Medulla oblongata (tissue), 1 donor: ENCODE measurements at regions not wholly inside any gene's neighbourhood (a gene's known extent, or its start where the extent isn't known, plus 50 kb on each side); places are given as distances from the start of the nearest gene placed in this dataset.

Experiments
- DNase-seq: peaks from one replicate; pipeline ENCODE4 v3.0.0-alpha.2; 2015; ENCODE audit errors: extremely low spot score

GRCh38 chr3:177934001-177934891 lies 602.0 kb upstream of the KCNMB2 start:
- no peak for DNase-seq

- no peak for DNase-seq
Observed at GRCh38 chr3:177935047-177935446, 601.2 kb upstream of the KCNMB2 start.

GRCh38 chr3:177936721-177937120 lies 599.5 kb upstream of the KCNMB2 start:
- DNase-seq: no peak

GRCh38 chr3:177942911-177943310 lies 593.3 kb upstream of the KCNMB2 start:
- no peak for DNase-seq

GRCh38 chr3:177944228-177944661 lies 592.0 kb upstream of the KCNMB2 start:
- DNase-seq: no peak

GRCh38 chr3:177946048-177946447 lies 590.2 kb upstream of the KCNMB2 start:
- DNase-seq: no peak

- DNase-seq: no peak
Observed at GRCh38 chr3:177946497-177946896, 589.7 kb upstream of the KCNMB2 start.

GRCh38 chr3:177946936-177947335 lies 589.3 kb upstream of the KCNMB2 start:
- no peak for DNase-seq

- DNase-seq: no peak
Observed at GRCh38 chr3:177947901-177948300, 588.3 kb upstream of the KCNMB2 start.

GRCh38 chr3:177948716-177949425 lies 587.4 kb upstream of the KCNMB2 start:
- no peak for DNase-seq

GRCh38 chr3:177959188-177959587 lies 577.0 kb upstream of the KCNMB2 start:
- DNase-seq: no peak

- no peak for DNase-seq
Observed at GRCh38 chr3:177960014-177960413, 576.2 kb upstream of the KCNMB2 start.

GRCh38 chr3:177960722-177961121 lies 575.5 kb upstream of the KCNMB2 start:
- no peak for DNase-seq

- no peak for DNase-seq
Observed at GRCh38 chr3:177961784-177962183, 574.5 kb upstream of the KCNMB2 start.

GRCh38 chr3:177966493-177966892 lies 569.7 kb upstream of the KCNMB2 start:
- DNase-seq: no peak

GRCh38 chr3:177968891-177969290 lies 567.3 kb upstream of the KCNMB2 start:
- no peak for DNase-seq

GRCh38 chr3:177973241-177973840 lies 562.9 kb upstream of the KCNMB2 start:
- DNase-seq: no peak

- DNase-seq: no peak
Observed at GRCh38 chr3:177976241-177976640, 560.0 kb upstream of the KCNMB2 start.

GRCh38 chr3:177976866-177977265 lies 559.4 kb upstream of the KCNMB2 start:
- DNase-seq: no peak

- DNase-seq: no peak
Observed at GRCh38 chr3:177977381-177978158, 558.7 kb upstream of the KCNMB2 start.

- no peak for DNase-seq
Observed at GRCh38 chr3:177978946-177979345, 557.3 kb upstream of the KCNMB2 start.

GRCh38 chr3:177979703-177980102 lies 556.5 kb upstream of the KCNMB2 start:
- no peak for DNase-seq
